SIG-M5 treated with dmso at 0.1 percent for 504 hours (cell line): ENCODE measurements at regions not wholly inside any gene's neighbourhood (a gene's known extent, or its start where the extent isn't known, plus 50 kb on each side); places are given as distances from the start of the nearest gene placed in this dataset.

Experiments
- DNase-seq: peaks from one replicate; lab custom pipeline; 2025; ENCODE audit not compliant: unreplicated experiment; lab: John Stamatoyannopoulos, UW

DNA sequence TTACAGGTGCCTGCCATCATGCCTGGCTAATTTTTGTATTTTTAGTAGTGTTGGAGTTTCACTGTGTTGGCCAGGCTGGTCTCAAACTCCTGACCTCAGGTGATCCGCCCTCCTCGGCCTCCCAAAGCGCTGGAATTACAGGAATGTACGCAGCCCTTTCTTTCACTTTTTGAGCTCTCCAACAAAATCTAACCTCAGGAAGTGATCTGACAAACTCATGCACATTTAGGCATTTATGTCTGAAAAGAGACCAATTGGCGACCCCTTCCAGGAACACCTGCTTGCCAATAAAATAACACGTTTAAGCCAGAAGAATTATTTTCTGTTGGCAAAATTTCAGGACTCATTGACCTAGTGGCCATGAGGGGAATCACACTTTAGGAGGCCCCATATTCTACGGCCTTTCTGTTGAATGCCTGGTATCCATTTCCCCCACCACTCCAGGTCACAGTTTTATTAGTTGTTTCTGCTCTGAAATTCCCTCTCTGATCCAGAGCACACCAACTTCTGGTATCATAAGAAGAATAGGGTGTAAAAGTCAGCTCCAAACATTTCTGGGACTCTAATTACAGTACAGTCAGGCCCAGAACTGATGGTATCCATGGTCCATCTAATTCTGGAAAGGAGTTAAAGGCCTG lies 65.8 kb upstream of the FRMD4A start:
- no peak for DNase-seq

GRCh38 chr10:14394179-14394578 lies 63.5 kb upstream of the FRMD4A start:
- DNase-seq = no peak

DNA sequence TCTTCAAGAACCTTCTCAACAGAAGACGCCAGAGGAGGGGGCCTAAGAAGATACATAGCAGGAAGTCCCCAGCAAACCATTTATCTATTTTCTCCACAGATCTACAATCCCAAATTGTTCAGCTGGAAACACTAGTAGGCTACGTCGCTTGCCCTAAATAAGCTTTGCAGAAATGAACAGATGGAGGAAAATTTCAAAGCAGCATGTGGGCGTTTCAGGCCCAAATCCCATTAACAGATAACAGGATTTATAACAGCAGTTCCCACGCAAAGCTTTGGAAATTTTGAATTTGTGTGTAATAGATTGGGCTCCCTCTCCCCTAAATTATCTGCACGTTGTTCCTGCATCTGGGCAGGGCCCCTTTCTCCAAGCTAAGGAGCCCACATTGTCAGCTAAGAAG lies 60.6 kb upstream of the FRMD4A start:
- no peak for DNase-seq

DNA sequence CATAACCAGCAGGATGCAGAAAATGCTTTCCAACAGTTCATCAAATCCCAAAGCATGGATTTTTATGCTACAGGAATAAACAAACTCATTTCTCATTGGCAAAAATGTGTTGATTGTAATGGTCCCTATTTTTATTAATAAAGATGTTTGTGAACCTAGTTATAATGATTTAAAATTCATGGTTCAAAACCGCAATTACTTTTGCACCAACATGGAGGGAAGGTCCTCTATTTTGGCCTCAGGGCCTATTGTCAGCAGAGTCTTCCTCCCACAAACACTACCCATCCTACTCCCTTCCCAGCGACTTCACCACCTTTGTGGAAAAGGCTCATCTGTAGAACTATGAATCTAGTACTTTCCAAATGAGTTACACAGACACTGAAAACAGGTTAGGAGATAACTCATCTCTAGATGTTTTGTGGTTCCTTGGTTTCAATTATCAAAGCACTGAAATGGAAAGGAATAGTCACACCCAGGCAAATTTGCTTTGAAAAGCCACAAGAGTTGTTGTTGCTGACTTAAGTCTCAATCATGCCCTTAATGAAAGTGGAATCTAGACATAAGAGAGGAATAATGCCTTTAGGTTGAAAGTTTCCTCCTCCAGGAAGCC lies 59.4 kb upstream of the FRMD4A start:
- DNase-seq = no peak

DNA sequence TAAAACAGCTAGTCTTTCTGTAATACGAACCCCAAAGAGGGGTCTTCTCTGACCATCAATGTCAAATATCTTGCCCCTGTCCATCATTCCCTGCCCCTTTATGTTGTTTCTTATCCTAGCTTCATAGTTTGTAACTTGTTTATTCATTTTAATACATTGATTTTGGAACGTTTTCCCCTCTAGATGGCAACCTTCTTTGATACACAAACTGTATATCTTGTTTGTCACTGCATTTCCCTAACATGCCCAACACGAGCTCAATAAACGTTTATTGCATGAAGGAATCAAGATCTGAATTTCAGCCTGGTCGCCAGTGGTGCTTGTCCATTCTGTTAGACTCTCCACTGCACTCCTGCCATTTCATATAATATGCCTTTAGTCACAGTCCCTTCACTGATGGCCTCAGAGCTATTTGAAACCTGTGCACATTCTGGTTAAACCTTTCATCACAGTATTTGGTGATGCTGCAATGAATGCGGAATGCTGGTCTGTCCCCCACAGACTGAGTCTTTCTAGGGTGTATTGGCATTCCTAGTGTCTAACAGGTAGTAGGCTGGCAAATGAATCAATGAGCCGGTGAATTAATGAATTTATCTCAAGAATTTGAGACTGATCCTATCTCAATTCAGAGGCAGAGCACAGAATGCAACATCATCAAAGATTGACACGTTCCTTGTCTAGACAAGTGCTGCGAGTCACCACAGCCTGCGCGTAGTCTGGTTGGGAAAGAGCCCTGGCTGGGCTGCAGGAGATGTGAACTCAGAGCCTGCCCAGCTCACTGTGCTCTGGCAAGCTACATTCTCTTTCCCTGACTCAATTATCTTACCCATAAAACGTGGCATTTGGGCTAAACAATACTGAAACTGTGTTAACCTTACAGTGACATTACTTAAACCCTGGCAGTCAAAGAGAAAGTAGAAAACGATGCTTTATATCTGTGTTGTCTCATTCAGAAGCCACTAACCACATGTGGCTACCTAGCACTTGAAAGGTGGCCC lies 55.2 kb upstream of the FRMD4A start:
- no peak for DNase-seq

DNA sequence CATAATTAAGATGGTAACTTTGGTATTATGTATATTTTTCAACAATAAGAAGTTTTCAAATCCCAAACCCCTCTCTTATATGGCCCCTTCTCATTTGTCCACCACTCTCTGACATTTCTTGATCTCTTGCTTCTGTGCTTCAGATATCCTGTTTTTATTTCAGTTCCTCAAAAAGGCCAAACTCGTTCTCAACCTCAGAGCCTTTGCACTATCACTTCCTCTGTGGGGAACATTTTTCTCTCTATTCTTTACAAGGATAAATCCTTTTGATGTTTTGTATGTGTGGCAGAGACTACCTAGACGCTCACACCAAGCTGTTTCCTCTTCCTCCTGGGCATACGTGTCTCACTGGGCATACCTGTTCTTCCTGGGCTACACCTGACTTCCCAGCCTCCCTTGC lies 54.2 kb upstream of the FRMD4A start:
- DNase-seq = no peak

DNA sequence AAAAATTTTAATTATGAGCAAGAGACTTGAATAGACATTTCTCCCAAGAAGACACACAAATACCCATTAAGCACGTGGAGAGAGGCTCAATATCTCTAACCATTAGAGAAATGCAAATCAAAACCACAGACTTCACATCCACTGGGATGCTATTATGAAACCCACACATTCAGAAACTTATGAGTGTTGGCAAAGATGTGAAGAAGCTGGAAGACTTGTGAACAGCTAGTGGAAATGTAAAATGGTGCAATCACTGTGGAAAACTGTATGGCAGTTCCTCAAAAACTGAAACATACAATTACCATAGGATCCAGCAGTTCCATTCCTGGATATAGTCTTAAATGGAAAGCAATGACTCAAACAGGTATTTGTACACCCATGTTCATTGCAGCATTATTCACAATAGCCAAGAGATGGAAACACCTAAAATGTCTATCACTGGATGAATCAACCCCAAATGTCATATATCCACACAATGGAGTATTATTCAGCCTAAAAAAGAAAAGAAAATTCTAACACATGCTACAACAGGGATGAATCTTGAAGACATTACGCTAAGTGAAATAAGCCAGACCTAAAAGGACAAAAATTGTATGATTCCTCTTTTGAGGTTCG lies 53.5 kb upstream of the FRMD4A start:
- no peak for DNase-seq

GRCh38 chr10:14383266-14383665 lies 52.5 kb upstream of the FRMD4A start:
- no peak for DNase-seq

- DNase-seq = no peak
Measured at GRCh38 chr10:14382531-14382930, 51.8 kb upstream of the FRMD4A start.

GRCh38 chr10:14382022-14382421 lies 51.3 kb upstream of the FRMD4A start:
- DNase-seq = no peak

GRCh38 chr10:14381475-14381874 lies 50.8 kb upstream of the FRMD4A start:
- DNase-seq = no peak

GRCh38 chr10:14380746-14381145 lies 50.0 kb upstream of the FRMD4A start:
- no peak for DNase-seq
